GM19238 (cell line): ENCODE measurements at regions not wholly inside any gene's neighbourhood (a gene's known extent, or its start where the extent isn't known, plus 50 kb on each side); places are given as distances from the start of the nearest gene placed in this dataset.

Experiments used
- DNase-seq: peaks from one replicate; pipeline ENCODE4 v3.0.0; 2011; ENCODE audit warnings: low spot score; ENCODE audit not compliant: insufficient read length

DNA sequence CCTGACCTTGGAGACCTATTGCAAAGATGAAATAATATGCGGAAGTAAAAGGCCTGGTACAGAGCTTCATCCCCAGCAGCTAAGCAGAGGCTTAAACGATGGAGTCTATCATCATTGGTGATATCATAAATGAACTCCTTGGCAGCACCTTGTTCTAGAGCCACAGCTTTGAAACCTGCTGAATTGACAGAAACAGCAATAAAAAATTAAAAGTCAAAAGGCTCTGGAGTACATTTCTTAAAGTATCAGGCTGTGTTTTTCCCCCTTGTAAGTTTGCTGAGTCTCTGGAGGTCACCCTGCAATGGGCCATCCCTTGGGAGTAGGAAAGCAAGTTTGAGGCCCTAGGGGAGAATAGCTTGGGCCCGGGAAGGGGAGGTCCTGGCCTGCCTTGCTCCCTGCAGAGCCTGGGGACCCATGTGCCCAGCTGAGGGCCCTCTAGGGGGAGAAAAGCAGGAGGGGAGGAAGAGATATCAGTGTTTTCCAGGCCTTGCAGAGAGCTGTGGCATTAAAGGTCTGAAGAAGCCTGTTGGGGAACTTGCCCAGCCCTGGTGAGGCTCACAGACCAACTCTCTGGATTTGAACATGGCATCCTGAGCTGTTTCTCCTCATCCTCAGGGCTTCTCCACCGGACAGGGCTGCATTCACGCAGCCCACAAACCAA, 416.1 kb downstream of the ZNF536 start:
- DNase-seq: no peak

DNA sequence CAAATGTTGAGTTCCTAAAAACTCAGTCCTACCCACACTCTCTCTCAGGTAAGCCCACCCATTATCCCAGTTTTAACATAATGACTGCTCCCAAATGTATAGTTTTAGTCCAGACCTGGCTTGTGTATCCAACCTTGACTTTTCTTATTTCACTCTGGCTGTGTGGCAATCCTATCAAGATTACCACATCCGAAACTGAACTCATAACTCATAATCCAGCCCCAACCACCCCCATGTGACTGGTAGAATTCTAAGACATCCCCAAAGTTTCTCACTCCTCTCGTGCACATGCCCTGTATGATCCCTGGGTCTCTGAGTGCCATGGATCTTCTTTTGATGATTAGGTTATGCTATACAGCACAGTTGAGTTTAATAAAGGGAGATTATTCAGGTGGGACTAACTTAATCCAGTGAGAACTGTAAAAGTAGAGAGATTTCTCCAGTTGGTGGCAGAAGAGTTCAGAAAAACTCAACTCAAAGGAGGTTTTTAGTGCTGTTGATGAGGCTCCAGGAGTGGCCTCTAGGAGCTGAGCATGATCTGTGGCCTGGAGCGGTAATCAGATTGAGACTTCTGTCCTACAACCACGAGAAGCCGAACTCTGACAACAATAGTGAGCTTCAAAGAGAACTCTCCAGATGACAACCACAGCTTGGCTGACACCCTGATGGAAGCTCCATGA, 413.4 kb downstream of the ZNF536 start:
- DNase-seq: no peak

DNA sequence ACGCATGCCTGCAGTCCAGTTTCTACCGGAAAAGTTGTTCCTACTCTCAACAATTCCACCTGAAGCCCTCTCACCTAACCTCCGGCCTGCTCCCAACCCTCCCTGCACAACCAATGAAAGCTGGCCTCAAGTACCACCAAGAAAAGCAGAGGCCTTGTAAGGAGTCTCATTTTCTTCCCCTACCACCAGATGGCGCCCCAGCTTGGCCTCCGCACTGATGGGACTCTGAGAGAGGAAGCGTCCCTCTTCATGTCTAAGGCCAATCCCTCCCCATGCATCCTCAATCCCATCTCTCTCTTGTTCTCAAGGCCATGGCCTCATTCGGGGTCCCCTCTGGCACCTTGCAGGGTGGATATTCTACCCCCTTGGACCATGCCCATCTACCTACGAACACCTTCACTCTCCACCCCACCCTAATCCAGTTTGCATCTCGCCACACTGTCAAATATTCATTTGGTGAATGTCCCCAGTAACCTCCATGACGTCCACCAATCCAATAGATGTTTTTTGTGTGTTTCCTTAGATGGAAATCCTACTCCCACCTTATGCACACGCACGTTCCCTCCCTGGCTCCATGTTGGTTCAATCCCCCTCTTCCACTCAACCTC, 412.8 kb downstream of the ZNF536 start:
- no peak for DNase-seq

DNA sequence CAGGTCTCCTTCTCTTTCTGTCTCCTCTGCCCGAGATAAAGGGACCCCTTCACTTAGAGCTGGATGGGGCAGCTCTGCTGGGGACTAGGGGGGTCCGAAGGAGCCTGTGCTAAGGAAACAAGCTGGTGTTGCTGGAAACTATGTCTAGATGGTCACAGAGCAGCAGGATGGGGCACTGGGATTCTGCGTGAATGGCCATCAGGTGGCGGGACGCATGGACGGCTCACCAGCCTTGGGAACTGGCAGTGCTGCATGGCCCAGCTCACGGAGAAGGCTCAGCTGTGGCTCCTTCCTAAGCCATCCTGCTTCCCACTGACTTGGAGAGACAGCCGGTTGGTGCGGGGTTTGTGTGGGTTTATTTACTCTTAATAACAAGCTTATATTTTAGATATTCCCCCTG, 411.8 kb downstream of the ZNF536 start:
- DNase-seq: no peak

DNA sequence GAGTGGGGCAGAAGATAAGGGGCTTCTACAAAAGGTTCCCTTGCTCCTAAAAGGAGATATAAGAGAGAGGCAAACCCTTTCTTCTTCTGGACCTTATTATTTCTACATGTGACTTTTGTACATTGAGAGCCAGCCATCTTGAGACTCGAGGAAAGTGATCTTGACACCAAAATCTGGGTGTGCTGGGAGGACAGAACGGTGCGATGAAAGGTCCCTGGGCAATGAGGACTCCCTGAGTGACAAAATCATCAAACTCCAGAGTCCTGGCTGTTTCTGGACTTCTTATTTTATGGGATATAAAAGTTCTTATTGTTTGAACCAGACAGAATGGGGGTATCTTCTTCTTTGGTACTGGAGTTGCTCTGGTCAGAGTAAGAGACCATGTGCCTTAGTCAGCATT, 411.0 kb downstream of the ZNF536 start:
- DNase-seq: no peak

DNA sequence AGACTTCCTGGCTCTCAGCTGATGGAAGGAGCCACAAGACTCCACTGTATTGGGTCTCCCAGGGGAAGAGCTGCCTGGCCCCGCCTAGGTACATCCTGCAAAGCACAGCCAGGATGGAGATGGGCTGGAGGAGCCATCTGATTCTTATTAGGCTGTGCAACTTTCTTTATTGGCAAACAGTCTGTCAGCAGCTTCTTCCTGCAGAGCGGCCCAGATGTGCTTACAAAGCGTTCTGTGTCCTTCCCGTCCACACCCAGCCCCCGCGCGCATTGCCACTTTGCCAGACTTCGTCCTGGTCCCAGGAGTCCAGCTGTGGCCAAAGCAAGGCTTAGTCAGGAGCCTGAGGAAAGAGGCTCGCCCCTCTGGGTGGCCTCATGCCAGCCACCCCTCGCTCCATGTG, 409.3 kb downstream of the ZNF536 start:
- no peak for DNase-seq

DNA sequence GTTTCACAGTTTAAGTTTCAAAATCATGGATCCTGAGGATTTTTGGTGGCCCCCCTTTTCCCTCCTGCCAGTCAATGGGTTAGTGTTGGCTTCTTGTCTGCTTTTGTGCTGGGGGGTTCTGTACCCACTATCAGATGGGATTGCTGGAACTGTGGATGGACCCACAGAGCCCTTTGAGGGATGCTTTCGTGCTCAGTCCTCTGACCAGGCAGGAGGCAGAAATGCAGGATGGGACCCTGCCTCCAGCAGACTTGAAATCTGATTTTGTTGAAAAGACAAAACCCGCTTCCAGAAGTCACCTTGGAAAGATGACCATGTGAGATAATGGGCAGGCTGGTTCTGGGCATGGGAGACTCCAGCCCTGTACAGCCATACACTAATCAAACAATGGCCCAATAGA, 408.9 kb downstream of the ZNF536 start:
- no peak for DNase-seq

DNA sequence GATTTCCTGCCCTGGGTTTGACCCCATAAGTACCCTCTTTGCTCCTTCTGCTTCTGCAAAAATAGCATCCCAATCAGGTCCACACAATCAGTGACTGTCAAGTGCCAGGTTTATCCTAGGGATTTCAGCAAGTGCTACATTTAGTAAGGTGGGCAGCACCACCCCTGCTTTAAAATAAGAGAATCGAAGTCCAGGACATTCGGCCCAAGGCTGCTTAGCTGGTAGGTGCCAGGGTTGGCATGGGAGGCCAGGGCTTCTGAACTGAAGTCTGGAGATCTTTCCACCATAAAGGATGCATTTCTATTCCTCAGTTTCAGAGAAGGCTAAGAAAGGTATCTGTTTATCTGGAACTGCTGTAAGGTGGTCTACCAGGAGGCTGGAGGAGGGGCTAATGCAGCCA, 408.3 kb downstream of the ZNF536 start:
- no peak for DNase-seq

DNA sequence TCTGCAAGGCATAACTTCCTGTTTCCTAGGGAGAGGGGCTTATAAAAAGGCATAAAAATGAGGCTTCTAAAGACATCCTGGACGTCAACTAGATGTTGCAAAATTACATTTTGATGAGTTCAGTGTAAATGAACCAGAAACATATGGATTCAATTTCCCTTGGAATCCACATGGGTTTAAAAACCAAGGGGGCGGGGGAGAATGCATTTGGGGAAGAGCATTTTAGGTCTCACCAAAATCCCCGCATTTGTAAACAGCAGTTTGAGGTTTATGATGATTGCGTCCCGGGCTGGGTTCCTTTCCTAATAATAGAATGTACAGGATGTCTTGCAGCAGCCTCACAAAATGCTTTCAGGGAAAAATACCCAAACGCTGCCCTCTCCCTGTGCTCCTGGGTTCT, 407.8 kb downstream of the ZNF536 start:
- DNase-seq: no peak

DNA sequence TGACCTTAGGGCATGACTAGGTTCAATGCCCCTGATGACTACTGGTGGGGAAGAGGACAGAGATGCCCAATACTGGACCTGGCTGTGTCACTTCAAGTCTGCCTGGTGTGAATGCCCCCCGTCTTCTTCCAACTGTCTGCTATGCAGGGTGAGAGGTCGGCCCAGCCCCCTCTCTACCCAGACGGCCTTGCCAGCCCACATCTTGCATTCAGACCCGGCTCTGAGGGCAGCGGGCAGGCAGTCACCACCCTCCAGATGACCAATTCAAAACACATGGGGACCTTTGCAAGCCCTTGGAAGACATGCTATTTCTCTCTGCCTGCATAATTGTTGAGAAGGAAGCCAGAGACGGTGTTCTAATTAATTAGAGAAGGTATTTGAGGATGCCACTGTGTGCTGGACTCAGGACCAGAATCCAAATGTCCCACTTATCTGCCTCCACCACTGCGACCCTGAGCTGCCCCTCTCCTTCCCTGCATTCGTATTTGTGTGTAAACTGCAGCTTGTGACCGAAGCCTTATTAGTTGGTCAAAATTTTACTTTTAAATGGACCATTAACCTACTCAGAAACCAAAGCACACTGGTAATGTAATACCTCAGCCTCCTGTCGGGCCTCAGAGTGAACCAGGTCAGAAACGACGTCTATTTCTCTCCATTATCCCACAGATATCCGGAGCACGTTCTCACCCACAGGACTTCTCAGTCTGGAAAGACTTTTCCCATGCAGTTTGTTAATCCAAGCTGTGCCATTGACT, 407.0 kb downstream of the ZNF536 start:
- no peak for DNase-seq

DNA sequence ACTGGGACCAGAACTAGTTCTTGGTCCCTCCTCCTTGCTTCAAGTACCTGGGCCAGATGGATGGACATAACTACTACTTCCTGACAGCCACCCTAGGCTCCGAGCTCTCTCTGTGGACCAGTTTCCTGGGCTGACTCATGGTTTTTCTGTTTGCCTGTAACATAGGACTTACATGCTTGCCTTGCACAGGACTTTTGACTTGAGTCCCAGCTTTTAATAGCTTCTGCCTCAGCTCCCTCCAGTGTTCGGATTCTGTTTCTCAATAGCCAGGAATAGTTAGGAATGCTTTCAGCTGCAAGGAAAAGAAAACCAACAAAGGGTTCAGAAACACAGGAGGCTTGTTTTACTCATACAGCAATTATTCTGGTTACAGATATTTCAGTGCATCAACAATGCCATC, 405.9 kb downstream of the ZNF536 start:
- no peak for DNase-seq

DNA sequence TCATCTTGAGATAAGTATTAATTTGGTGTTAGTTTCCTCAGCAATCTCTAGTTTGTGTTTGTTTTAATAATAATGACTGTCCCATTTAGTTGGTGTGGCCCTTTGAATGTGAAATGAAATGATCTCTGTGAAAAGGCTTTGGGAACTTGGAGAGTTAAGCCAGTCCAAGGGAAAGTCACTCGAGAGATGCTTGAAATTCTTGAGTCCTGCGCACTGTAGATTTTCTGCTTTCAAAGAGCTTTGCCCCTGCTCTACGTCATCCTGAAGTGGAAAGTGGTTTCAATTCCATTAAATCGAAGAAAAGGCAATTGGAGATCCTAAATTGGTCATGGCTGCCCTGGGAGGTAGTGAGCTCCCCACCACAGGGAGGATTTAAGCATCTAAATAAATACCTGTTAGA, 403.8 kb downstream of the ZNF536 start:
- DNase-seq: no peak

DNA sequence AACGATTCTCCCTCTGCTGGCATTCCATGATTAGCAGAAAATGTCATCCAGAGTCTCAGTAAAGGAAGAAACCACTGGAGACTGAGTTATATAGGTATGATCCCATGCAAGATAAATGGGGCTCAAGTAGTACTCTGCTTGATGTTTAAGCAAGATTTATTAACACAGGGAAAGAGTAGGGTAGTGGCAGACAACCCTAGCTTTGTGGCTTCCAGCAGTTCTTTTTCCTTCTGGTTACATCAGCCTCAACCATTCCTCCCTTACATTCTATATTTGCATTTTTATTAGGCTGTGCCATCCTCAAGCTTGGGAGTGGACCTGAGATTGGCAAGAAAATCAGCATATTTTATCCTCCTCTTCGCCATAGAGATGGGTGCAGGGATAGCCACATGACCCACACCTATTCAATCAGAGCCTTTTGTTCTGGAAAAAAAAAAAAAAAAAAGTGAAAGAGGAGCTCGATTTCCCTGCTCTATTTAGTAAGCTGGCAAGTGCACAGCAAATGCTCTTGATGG, 402.1 kb downstream of the ZNF536 start:
- DNase-seq: no peak

DNA sequence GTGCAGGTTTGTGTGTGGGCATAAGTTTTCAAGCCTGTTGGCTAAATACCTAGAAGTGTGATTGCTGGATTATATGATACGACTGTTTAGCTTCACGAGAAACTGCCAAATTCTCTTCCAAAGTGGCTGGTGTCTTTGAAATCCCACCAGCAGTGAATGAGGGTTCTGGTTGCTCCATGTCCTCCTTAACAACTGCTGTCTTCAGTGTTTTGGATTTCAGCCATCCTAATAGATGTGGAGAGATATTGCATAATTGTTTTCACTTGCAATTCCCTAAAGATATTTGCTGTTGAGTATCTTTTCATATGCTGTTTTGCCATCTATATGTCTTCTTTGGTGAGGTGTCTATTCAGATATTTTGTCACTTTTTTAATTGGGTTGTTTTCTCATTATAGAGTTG, 390.5 kb downstream of the ZNF536 start:
- DNase-seq: no peak

DNA sequence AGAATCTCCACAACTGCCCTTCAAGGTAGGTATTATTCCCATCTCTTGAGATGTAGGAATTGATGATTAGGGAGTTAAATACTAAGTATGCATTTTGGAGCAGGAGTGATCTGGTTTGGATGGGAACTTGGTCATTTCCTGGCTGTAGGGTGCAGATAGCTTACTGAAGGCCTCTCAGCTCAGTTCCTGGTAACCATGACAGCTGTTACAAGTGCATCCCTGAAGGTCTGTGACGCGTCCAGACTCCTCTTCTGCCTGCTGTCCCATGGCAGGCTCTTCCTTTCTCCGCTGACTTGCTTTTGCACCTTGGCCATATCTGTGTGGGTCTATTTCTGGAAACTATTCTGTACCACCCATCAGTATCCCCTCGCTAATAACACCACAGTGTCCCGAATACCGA, 387.8 kb downstream of the ZNF536 start:
- no peak for DNase-seq

DNA sequence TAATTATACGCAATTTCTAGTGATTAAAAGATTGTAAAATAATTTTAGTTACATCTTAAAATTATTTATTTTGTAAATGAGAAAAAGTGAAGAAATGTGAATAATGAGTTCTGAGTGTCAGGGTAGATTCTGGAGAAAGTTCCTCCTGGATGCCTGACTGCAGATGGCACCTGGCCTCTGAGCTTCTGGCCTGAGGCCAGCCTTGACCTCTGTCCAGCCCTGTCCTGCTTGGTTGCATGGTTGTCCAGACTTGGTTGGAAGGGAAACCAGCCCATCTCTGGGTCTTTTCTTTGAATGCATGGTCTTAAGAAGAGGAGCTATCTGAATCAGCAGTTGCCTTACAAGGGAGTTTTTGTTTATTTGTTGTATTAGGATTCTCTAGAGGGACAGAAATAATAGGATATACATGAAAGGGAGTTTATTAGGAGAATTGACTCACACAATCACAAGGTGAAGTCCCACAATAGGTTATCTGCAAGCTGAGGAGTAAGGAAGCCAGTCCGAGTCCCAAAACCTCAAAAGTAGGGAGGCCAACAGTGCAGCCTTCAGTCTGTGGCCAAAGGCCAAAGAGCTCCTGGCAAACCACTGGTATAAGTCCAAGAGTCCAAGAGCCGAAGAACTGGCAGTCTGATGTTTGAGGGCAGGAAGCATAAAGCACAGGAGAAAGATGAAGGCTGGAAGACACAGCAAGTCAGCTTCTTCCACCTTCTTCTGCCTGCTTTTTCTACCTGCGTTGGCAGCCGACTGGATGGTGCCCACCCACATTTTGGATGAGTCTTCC, 385.8 kb downstream of the ZNF536 start:
- no peak for DNase-seq

DNA sequence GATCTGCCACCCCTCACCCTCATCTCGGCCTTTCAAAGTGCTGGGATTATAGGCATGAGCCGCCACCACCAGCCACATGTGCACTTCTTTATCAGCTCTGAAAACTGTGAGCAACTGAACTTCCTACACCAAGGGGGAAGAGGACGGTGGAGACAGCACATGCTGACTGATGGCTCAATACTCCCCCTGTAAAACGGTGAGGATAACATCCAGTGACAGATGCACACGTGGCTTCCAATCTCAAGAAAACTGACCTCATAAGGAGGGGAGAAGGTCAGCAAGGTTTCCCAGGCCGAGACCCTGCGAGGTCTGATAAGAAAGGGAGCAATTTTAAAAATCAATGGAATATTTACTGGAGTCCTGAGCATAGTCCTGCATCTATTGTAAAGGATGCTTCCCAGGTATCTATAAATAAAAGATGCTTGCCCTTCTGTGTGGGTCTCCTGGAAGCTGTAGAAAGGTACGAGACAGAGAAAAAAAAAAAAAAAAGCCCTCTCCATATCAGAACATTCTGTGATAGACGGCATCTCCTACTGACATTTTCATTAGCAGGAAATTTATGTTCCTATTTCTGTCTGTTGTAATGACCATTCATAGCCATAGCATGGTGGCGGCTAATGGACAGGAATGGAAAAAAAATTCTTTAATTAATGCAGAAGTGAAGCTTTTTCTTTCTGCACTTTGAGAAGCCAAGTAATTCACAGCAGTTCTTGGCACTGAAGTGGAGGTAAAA, 385.1 kb downstream of the ZNF536 start:
- DNase-seq: no peak

DNA sequence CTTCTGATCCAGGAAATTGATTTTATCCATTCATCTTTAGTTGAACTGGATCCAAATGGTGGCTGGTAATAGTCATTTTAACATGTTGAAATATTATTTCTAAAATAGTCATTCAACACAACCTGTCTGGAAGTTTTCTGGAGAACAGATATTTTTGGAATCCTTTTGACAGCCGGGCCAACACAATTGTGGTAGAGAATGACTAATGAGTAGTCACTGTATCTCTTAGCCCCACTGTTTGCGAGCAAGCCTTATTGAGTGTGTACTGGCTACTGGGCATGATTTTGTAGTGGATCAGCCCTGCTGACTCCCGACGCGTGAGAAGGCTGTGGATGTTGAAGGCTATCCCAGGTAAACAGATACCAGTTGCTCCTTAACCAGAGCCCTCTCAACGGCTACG, 383.4 kb downstream of the ZNF536 start:
- DNase-seq: no peak

DNA sequence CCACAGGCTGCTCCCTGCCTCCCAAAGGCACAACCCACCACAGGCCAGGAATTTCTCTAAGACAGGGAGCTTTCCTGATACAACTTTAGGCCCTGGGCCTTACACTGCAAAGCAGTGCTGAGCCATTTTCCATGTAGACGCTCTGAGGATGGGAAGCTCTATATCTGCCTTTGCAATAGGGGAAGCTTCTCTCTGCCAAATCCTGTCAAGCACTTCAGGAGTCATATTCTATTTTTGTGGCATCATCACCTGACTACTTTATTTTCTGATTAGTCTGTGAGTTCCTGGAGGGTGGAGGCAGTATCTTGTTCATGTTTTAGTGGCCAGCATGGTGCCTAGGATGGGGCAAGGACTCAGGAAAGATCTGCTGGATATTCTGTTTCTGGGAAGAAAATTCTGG, 382.0 kb downstream of the ZNF536 start:
- DNase-seq: no peak

DNA sequence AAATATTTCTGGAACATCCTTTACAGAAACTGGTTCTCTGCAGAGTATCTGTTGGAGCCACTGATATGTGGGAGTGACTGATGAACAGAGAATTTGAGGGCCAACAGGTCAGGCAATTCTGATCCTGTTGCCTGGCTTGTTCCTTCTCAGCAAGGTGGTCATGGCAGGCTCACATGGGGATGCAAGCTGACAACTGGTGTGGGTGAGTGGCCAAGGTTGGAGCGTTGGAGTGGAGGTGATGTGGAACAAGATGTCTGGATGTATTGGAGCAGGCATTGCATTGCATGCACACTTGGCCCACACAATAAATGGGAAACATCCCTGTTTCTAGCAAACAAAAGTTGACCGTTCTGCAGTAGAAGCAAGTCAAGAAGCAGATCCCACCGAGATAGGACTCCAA, 380.7 kb downstream of the ZNF536 start:
- DNase-seq: no peak

DNA sequence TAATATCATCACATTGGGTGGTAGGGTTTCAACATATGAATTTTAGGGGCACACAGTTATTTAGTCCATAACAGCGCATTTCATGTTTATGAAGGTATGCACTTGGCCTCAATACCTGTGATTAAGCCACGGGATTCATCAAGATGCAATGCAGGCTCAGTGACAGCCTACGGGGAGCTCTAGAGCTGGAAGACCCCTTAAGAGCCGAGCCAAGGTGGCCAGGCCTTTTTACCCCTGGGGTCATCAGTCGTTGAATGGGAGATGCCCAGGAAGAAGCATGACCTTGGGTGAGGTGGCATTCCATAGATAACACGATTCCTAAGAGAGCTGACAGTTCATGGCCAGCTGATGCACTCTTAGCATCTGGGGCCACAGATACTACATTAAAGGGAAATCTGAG, 380.0 kb downstream of the ZNF536 start:
- no peak for DNase-seq
